GM12872 (cell line): ENCODE measurements at regions not wholly inside any gene's neighbourhood (a gene's known extent, or its start where the extent isn't known, plus 50 kb on each side); places are given as distances from the start of the nearest gene placed in this dataset.

ENCODE experiments used
- TF ChIP-seq, protein P1 (sequence below): IDR thresholded peaks from 3 replicates; pipeline ENCODE4 v1.5.1; 2011; ENCODE audit warnings: low read depth, mild to moderate bottlenecking, low read length, moderate library complexity; ENCODE audit not compliant: insufficient read depth

DNA sequence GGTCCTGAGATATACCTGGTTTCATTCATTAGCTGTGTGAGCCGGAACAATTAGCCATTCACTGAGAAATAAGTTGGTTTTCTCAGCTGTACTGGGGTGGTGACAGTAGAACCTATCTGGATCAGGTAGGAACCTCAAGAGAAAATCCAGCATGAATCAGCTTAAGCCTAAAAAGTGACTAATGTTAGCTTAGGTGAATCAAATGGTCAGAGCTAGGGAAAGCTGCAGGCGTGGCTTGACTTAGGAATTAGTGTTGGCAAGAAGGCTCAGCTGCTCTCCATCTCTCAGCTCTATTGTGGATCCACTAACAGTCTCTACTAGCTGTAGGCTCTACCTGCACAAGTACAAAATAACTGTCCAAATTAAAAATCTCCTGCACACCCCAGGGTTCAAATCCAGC is 1025.5 kb downstream of the RAB28 start:
- TF ChIP-seq, protein P1, sequence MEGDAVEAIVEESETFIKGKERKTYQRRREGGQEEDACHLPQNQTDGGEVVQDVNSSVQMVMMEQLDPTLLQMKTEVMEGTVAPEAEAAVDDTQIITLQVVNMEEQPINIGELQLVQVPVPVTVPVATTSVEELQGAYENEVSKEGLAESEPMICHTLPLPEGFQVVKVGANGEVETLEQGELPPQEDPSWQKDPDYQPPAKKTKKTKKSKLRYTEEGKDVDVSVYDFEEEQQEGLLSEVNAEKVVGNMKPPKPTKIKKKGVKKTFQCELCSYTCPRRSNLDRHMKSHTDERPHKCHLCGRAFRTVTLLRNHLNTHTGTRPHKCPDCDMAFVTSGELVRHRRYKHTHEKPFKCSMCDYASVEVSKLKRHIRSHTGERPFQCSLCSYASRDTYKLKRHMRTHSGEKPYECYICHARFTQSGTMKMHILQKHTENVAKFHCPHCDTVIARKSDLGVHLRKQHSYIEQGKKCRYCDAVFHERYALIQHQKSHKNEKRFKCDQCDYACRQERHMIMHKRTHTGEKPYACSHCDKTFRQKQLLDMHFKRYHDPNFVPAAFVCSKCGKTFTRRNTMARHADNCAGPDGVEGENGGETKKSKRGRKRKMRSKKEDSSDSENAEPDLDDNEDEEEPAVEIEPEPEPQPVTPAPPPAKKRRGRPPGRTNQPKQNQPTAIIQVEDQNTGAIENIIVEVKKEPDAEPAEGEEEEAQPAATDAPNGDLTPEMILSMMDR = no peak

DNA sequence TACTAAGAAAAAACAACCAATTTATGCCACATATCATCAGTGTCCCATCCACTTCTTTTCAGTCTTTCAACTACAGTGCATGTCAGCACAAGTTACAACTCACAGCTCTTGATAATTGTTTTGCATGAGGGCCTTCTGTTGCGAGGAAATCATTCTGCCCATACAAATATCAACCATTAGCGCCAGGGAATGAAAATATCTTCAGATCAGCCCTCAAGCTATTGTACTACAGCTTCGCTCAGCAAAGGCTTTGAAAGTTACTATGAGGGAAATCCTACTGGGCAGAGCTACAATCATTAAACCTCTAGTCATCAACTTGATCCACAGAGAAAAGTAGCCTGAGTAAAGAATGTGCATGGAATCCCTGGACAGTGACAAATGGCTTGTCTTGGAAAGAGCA is 1023.6 kb upstream of the HS3ST1 start:
- TF ChIP-seq, protein P1 = no peak

DNA sequence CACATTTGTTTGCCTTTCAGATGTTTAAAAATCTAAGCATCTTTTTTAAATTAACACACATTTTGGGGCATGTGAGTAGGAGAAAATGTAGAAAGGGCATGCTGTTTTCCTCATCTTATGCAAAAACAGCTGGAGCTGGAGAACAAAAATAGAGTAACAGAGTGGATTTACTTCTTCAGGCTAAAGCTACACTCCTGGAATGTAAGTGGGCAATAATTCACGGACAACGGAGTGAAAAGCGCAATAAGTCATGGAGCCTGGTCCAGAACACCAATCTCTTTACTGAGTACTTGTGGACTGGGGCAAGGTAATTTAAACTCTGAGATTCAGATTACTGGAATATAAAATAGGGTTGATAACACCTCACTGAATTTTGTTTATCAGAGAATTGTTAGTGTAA is 1018.8 kb upstream of the HS3ST1 start:
- TF ChIP-seq, protein P1 = no peak

- TF ChIP-seq, protein P1 = no peak
These were observed 1018.0 kb upstream of the HS3ST1 start for GRCh38 chr4:12446657-12447185.

- TF ChIP-seq, protein P1 = no peak
These were observed 1017.6 kb upstream of the HS3ST1 start for GRCh38 chr4:12446256-12446655.

GRCh38 chr4:12445711-12446235 is 1017.1 kb upstream of the HS3ST1 start:
- TF ChIP-seq, protein P1 = no peak

DNA sequence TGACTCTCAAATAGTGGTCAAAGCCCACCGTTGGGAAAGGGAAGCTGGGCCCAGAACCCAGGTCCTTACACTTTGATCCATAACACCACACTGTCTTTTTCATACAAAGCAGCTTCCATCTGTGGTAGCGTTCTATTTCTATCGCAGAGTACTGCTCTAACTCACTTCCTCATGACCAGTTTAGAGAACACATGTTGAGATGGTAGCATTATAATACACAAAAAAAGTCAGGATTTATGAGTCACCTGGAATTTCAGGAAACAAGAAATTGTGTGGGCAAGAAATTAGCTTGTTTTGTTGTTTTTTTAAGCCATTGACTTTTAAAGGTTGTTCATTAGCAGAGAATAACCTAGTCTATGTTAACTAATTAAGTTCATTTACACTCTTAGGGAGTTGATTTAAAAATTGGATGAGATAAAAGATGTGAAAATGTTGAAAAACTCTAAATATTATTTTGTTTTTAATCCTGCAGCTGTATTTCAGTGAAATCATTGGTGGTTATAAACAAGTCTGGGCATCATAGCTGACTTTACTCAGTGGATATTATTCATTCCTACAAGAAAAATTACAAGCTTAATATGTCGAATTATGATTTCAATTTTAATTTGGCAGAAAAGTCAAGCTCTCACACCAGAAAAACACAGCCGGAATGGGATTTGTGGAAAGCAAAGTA is 1011.1 kb upstream of the HS3ST1 start:
- TF ChIP-seq, protein P1 = no peak
